ENCODE measurements at regions not wholly inside any gene's neighbourhood (a gene's known extent, or its start where the extent isn't known, plus 50 kb on each side); places are given as distances from the start of the nearest gene placed in this dataset.

GRCh38 chr2:200137691-200138090 lies 168.8 kb upstream of the SPATS2L start:
- TF ChIP-seq CTCF (IDR thresholded peaks at IDR 0.05) = no peak
- TF ChIP-seq POLR2A (IDR thresholded peaks at IDR 0.05) = no peak
- H3K27ac ChIP-seq = no peak overlapping the region
- H3K4me3 ChIP-seq = no peak overlapping the region
- 85% methylated on average over 1 of the region's 1 CpG for WGBS (ENCODE audit: insufficient coverage, low coverage, low lambda C conversion rate, missing lambda C conversion rate)
- H3K9me3 ChIP-seq = peaks cover 0 to 2% (median 0%) of the 10 kb centered on the region in 4 donors
- no peaks in the 10 kb centered on the region for H3K27me3 ChIP-seq
- peak in 1 of 4 donors; percentile 63 for ATAC-seq
- intact Hi-C loops (cut with DNase I) = no loop called here
- no peak for DNase-seq
- H3K36me3 ChIP-seq = no peaks in the 10 kb centered on the region
- H3K4me1 ChIP-seq = no peaks in the 10 kb centered on the region

- H3K36me3 ChIP-seq = no peaks in the 10 kb centered on the region
- 97% methylated on average over 2 of the region's 2 CpGs for WGBS (ENCODE audit: insufficient coverage, low coverage, low lambda C conversion rate, missing lambda C conversion rate)
- no peak for ATAC-seq
- DNase-seq = no peak
- peaks cover 0 to 2% (median 0%) of the 10 kb centered on the region in 4 donors for H3K9me3 ChIP-seq
- intact Hi-C loops (cut with DNase I) = no loop called here
- H3K27ac ChIP-seq = no peak overlapping the region
- no peak overlapping the region for H3K4me3 ChIP-seq
- no peak for TF ChIP-seq CTCF (IDR thresholded peaks at IDR 0.05)
- TF ChIP-seq POLR2A (IDR thresholded peaks at IDR 0.05) = no peak
- no peaks in the 10 kb centered on the region for H3K27me3 ChIP-seq
- H3K4me1 ChIP-seq = no peaks in the 10 kb centered on the region
These were observed 167.9 kb upstream of the SPATS2L start for GRCh38 chr2:200138391-200139124.

- Histone ChIP-seq H3K4me3 (no peak overlapping the region), H3K36me3 (no peaks in the 10 kb centered on the region), H3K4me1 (no peaks in the 10 kb centered on the region), H3K27me3 (no peaks in the 10 kb centered on the region), H3K9me3 (peaks cover 0 to 2% (median 0%) of the 10 kb centered on the region in 4 donors), H3K27ac (no peak overlapping the region)
- DNase-seq (no peak), ATAC-seq (no peak)
- intact Hi-C loops (cut with DNase I) = no loop called here
- TF ChIP-seq CTCF (IDR thresholded peaks at IDR 0.05) = no peak
- WGBS (ENCODE audit: insufficient coverage, low coverage, low lambda C conversion rate, missing lambda C conversion rate) = no CpG with 5 or more reads among the region's 2 CpGs
These were observed 161.9 kb upstream of the SPATS2L start for GRCh38 chr2:200144571-200144970.

- Histone ChIP-seq H3K27me3 (no peaks in the 10 kb centered on the region), H3K4me3 (no peak overlapping the region), H3K36me3 (no peaks in the 10 kb centered on the region), H3K9me3 (peaks cover 0 to 6% (median 0%) of the 10 kb centered on the region in 4 donors), H3K4me1 (no peaks in the 10 kb centered on the region), H3K27ac (no peak overlapping the region)
- 67% methylated on average over 3 of the region's 3 CpGs for WGBS (ENCODE audit: insufficient coverage, low coverage, low lambda C conversion rate, missing lambda C conversion rate)
- intact Hi-C loops (cut with DNase I) = no loop called here
- no peak for DNase-seq
- no peak for ATAC-seq
- TF ChIP-seq CTCF (IDR thresholded peaks at IDR 0.05) (no peak), POLR2A (IDR thresholded peaks at IDR 0.05) (no peak)
These were observed 160.0 kb upstream of the SPATS2L start for GRCh38 chr2:200146501-200146900.
